ENCODE measurements at regions not wholly inside any gene's neighbourhood (a gene's known extent, or its start where the extent isn't known, plus 50 kb on each side); places are given as distances from the start of the nearest gene placed in this dataset.

- no peak for DNase-seq (ENCODE audit: low spot score in 2 of 2)
- Histone ChIP-seq H3K27me3 (no peaks in the 10 kb centered on the region), H3K36me3 (no peaks in the 10 kb centered on the region), H3K4me1 (no peaks in the 10 kb centered on the region), H3K9me3 (no peaks in the 10 kb centered on the region), H3K27ac (no peak overlapping the region), H3K4me3 (no peak overlapping the region)
- intact Hi-C loops (cut with DNase I; ENCODE audit: low total_unique reads) = loop anchor here (5.0 kb wide), 1 partner anchor 848 kb away; the partner anchor contains the start of gene SLC9A2
- TF ChIP-seq POLR2A (IDR thresholded peaks at IDR 0.05) = no peak
- TF ChIP-seq CTCF (IDR thresholded peaks at IDR 0.05) = no peak
- no peak for TF ChIP-seq POLR2AphosphoS5 (IDR thresholded peaks at IDR 0.05)
These were observed 703.0 kb downstream of the TMEM182 start for GRCh38 chr2:103464831-103465230.

- DNase-seq (ENCODE audit: low spot score in 2 of 2) = no peak
- H3K9me3 ChIP-seq = no peaks in the 10 kb centered on the region
- no peaks in the 10 kb centered on the region for H3K4me1 ChIP-seq
- TF ChIP-seq POLR2A (IDR thresholded peaks at IDR 0.05) (no peak), POLR2AphosphoS5 (IDR thresholded peaks at IDR 0.05) (no peak), CTCF (IDR thresholded peaks at IDR 0.05) (no peak)
- no peak overlapping the region for H3K27ac ChIP-seq
- no peak overlapping the region for H3K4me3 ChIP-seq
- intact Hi-C loops (cut with DNase I; ENCODE audit: low total_unique reads) = no loop called here
- H3K27me3 ChIP-seq = no peaks in the 10 kb centered on the region
- H3K36me3 ChIP-seq = no peaks in the 10 kb centered on the region
These were observed 708.0 kb downstream of the TMEM182 start for GRCh38 chr2:103469800-103470199.

GRCh38 chr2:103484906-103485305 is 723.1 kb downstream of the TMEM182 start:
- H3K27me3 ChIP-seq = no peaks in the 10 kb centered on the region
- H3K4me3 ChIP-seq = no peak overlapping the region
- TF ChIP-seq POLR2AphosphoS5 (IDR thresholded peaks at IDR 0.05) = no peak
- no peak for TF ChIP-seq POLR2A (IDR thresholded peaks at IDR 0.05)
- no peak for TF ChIP-seq CTCF (IDR thresholded peaks at IDR 0.05)
- H3K36me3 ChIP-seq = peaks cover 3% of the 10 kb centered on the region
- peaks cover 0 to 4% of the 10 kb centered on the region in 2 donors for H3K9me3 ChIP-seq
- intact Hi-C loops (cut with DNase I; ENCODE audit: low total_unique reads) = loop anchor here (5.0 kb wide), 1 partner anchor 678 kb away; no protein-coding TSS in a partner anchor
- no peaks in the 10 kb centered on the region for H3K4me1 ChIP-seq
- no peak for DNase-seq (ENCODE audit: low spot score in 2 of 2)
- no peak overlapping the region for H3K27ac ChIP-seq

- intact Hi-C loops (cut with DNase I; ENCODE audit: low total_unique reads) = no loop called here
- Histone ChIP-seq H3K4me3 (no peak overlapping the region), H3K9me3 (no peaks in the 10 kb centered on the region), H3K27me3 (no peaks in the 10 kb centered on the region), H3K27ac (no peak overlapping the region), H3K4me1 (no peaks in the 10 kb centered on the region), H3K36me3 (no peaks in the 10 kb centered on the region)
- DNase-seq (ENCODE audit: low spot score in 2 of 2) = no peak
- TF ChIP-seq POLR2AphosphoS5 (IDR thresholded peaks at IDR 0.05) = no peak
- TF ChIP-seq CTCF (IDR thresholded peaks at IDR 0.05) = no peak
- TF ChIP-seq POLR2A (IDR thresholded peaks at IDR 0.05) = no peak
These were observed 735.0 kb downstream of the TMEM182 start for GRCh38 chr2:103496850-103497249.

- H3K27me3 ChIP-seq = no peaks in the 10 kb centered on the region
- no peak for TF ChIP-seq POLR2A (IDR thresholded peaks at IDR 0.05)
- TF ChIP-seq POLR2AphosphoS5 (IDR thresholded peaks at IDR 0.05) = no peak
- H3K4me1 ChIP-seq = no peaks in the 10 kb centered on the region
- H3K27ac ChIP-seq = no peak overlapping the region
- no peaks in the 10 kb centered on the region for H3K9me3 ChIP-seq
- H3K36me3 ChIP-seq = no peaks in the 10 kb centered on the region
- intact Hi-C loops (cut with DNase I; ENCODE audit: low total_unique reads) = no loop called here
- no peak overlapping the region for H3K4me3 ChIP-seq
- DNase-seq (ENCODE audit: low spot score in 2 of 2) = no peak
These were observed 745.0 kb downstream of the TMEM182 start for GRCh38 chr2:103506812-103507211.

- intact Hi-C loops (cut with DNase I; ENCODE audit: low total_unique reads) = no loop called here
- no peaks in the 10 kb centered on the region for H3K4me1 ChIP-seq
- peaks cover 5% of the 10 kb centered on the region for H3K36me3 ChIP-seq
- no peak overlapping the region for H3K27ac ChIP-seq
- peaks cover 0 to 18% of the 10 kb centered on the region in 2 donors for H3K9me3 ChIP-seq
- DNase-seq (ENCODE audit: low spot score in 2 of 2) = no peak
- TF ChIP-seq CTCF (IDR thresholded peaks at IDR 0.05) = no peak
- TF ChIP-seq POLR2AphosphoS5 (IDR thresholded peaks at IDR 0.05) = no peak
- no peak for TF ChIP-seq POLR2A (IDR thresholded peaks at IDR 0.05)
- H3K4me3 ChIP-seq = no peak overlapping the region
- no peaks in the 10 kb centered on the region for H3K27me3 ChIP-seq
These were observed 750.6 kb downstream of the TMEM182 start for GRCh38 chr2:103512442-103512841.
